OCI-LY3 (cell line): ENCODE measurements at regions not wholly inside any gene's neighbourhood (a gene's known extent, or its start where the extent isn't known, plus 50 kb on each side); places are given as distances from the start of the nearest gene placed in this dataset.

Source experiments
- H2AFZ ChIP-seq: fragments of 200-600, 300-600 bp; shearing (Covaris generic); 2 replicates; pipeline ENCODE4 v1.6.0; 2014; ENCODE audit warnings: antibody characterized with exemption, low read depth, low read length
- H3K27ac ChIP-seq: fragments of 200-600, 300-600 bp; sonication (generic); 2 replicates; pipeline ENCODE4 v1.5.1; 2014; ENCODE audit warnings: mild to moderate bottlenecking, low read length, moderate library complexity, mixed read lengths
- H3K27me3 ChIP-seq: fragments of 200-600, 300-600 bp; sonication (generic); 2 replicates; pipeline ENCODE4 v1.6.1; 2014; ENCODE audit warnings: low read depth, low read length, mixed read lengths
- H3K36me3 ChIP-seq: fragments of 200-600, 300-600 bp; sonication (generic); replicated peaks from 2 replicates; pipeline ENCODE3; 2014; ENCODE audit warnings: low read depth, low read length, mixed read lengths
- H3K4me1 ChIP-seq: fragments of 300-600, 200-600 bp; sonication (generic); 2 replicates; pipeline ENCODE4 v1.6.1; 2014; ENCODE audit warnings: low read length, mixed read lengths
- H3K4me2 ChIP-seq: fragments of 200-600, 300-600 bp; sonication (generic); 2 replicates; pipeline ENCODE4 v1.6.1; 2014; ENCODE audit warnings: low read length, mixed read lengths
- H3K4me3 ChIP-seq: fragments of 300-600, 200-600 bp; sonication (generic); 2 replicates; pipeline ENCODE4 v1.5.1; 2014; ENCODE audit warnings: antibody characterized with exemption, mild to moderate bottlenecking, low read length, moderate library complexity
- H3K79me2 ChIP-seq: fragments of 300-600, 200-600 bp; shearing (Covaris generic); 2 replicates; pipeline ENCODE4 v1.6.1; 2014; ENCODE audit warnings: mild to moderate bottlenecking, low read length, mixed read lengths
- H3K9ac ChIP-seq: fragments of 300-600, 200-600 bp; shearing (Covaris generic); 2 replicates; pipeline ENCODE4 v1.6.0; 2014; ENCODE audit warnings: mild to moderate bottlenecking, low read length, moderate library complexity
- H3K9me3 ChIP-seq: fragments of 200-600, 300-600 bp; shearing (Covaris generic); 2 replicates; pipeline ENCODE4 v1.6.1; 2014; ENCODE audit warnings: low read length, mixed read lengths; ENCODE audit not compliant: insufficient read depth
- H4K20me1 ChIP-seq: fragments of 200-600, 300-600 bp; sonication (generic); 2 replicates; pipeline ENCODE4 v1.6.1; 2016; ENCODE audit warnings: low read length, mixed read lengths; ENCODE audit not compliant: insufficient read depth
- EZH2phosphoT487 ChIP-seq: fragments of 200-600 bp; shearing (Covaris generic); IDR thresholded peaks from 2 replicates; pipeline ENCODE4 v1.6.1; 2018; ENCODE audit warnings: antibody characterized with exemption, mixed run types, low read depth
- TF ChIP-seq, protein P1 (sequence below): fragments of 200-600, 300-600 bp; sonication (generic); IDR thresholded peaks from 2 replicates; pipeline ENCODE4 v1.5.1; 2014; ENCODE audit warnings: antibody characterized with exemption, low read length, low read depth

DNA sequence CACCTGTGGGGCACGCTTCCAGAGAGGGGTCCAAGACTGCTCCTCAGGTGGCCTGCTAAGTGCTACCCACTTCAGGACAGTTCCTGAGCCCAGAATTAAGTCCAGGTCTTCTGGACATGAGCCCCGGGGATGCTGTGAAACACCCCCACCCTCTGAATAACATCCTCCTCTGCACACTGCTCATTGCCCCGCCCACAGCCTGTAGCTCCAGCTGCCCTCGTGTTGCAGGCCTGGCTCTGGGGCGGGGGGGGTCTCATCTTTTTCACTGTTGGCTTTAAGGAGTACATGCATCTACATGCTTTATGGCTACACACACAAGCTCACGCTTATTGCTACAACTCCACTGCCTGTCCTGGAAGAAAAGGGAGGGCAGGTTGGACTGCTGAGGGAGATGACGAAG is 92.8 kb downstream of the PTGR3 start:
- H3K36me3 ChIP-seq: no peaks in the 10 kb centered on the region
- no peak overlapping the region for H3K27ac ChIP-seq
- H3K9me3 ChIP-seq: no peaks in the 10 kb centered on the region
- H3K4me3 ChIP-seq: no peak overlapping the region
- H3K9ac ChIP-seq: no peak overlapping the region
- TF ChIP-seq, protein P1, sequence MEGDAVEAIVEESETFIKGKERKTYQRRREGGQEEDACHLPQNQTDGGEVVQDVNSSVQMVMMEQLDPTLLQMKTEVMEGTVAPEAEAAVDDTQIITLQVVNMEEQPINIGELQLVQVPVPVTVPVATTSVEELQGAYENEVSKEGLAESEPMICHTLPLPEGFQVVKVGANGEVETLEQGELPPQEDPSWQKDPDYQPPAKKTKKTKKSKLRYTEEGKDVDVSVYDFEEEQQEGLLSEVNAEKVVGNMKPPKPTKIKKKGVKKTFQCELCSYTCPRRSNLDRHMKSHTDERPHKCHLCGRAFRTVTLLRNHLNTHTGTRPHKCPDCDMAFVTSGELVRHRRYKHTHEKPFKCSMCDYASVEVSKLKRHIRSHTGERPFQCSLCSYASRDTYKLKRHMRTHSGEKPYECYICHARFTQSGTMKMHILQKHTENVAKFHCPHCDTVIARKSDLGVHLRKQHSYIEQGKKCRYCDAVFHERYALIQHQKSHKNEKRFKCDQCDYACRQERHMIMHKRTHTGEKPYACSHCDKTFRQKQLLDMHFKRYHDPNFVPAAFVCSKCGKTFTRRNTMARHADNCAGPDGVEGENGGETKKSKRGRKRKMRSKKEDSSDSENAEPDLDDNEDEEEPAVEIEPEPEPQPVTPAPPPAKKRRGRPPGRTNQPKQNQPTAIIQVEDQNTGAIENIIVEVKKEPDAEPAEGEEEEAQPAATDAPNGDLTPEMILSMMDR: no peak
- no peak for TF ChIP-seq EZH2phosphoT487
- no peaks in the 10 kb centered on the region for H3K79me2 ChIP-seq
- no peak overlapping the region for H3K4me2 ChIP-seq
- H3K27me3 ChIP-seq: peaks cover 2% of the 10 kb centered on the region; the same call in 1 of the 2 replicates
- H4K20me1 ChIP-seq: no peaks in the 10 kb centered on the region
- H3K4me1 ChIP-seq: peaks cover 10% of the 10 kb centered on the region; the same call in 1 of the 2 replicates
- H2AFZ ChIP-seq: no peak overlapping the region

DNA sequence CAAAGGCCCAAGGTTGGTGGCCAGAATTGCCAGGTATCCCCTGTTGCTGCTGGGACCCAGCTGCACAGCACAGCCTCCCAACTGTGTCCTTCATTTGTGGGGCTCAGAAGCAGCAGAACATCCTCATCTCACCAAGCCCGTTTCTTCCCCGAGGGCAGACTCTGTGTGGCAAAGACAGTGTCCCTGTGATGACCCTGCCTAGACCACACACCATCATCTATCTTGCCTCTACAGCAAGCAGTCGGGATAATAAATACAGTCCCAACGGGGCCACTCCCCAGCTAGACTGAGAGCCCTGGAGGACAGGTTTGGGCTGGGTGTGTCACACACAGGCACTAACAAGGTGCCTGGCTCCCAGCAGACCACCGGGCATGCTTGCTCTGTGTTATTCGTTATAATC is 93.4 kb downstream of the PTGR3 start:
- Histone ChIP-seq H3K9me3 (no peaks in the 10 kb centered on the region), H3K36me3 (no peaks in the 10 kb centered on the region), H4K20me1 (no peaks in the 10 kb centered on the region), H3K79me2 (no peaks in the 10 kb centered on the region), H2AFZ (no peak overlapping the region), H3K27ac (no peak overlapping the region), H3K4me1 (peaks cover 10% of the 10 kb centered on the region; the same call in 1 of the 2 replicates), H3K9ac (no peak overlapping the region), H3K27me3 (peaks cover 2% of the 10 kb centered on the region; the same call in 1 of the 2 replicates), H3K4me2 (no peak overlapping the region), H3K4me3 (no peak overlapping the region)
- TF ChIP-seq EZH2phosphoT487: no peak
- TF ChIP-seq, protein P1: no peak
